Sigmoid colon (tissue), 6 donors: ENCODE measurements at regions not wholly inside any gene's neighbourhood (a gene's known extent, or its start where the extent isn't known, plus 50 kb on each side); places are given as distances from the start of the nearest gene placed in this dataset.
"Not testable (repeated sequence)": the region's sequence is repeated elsewhere in the genome, so short reads cannot be mapped to it uniquely, and the experiment has no call there.

Source experiments
- DNase-seq: peaks from one replicate; pipeline ENCODE4 v3.0.0-alpha.2; 2019
- H3K27ac ChIP-seq, 4 donors: fragments of 200-600 bp; sonication (generic); one replicate each; pipeline ENCODE4 v1.5.1; 2016 to 2019; ENCODE audit warnings: mild to moderate bottlenecking in 1 of 4
- H3K27me3 ChIP-seq, 3 donors: fragments of 200-600 bp; sonication (generic); one replicate each; pipeline ENCODE4 v1.5.1; 2019; ENCODE audit warnings: mild to moderate bottlenecking in 1 of 3
- H3K36me3 ChIP-seq, 4 donors: fragments of 200-600 bp; sonication (generic); one replicate each; pipeline ENCODE4 v1.5.1; 2016 to 2019
- H3K4me1 ChIP-seq, 4 donors: fragments of 200-600 bp; sonication (generic); one replicate each; pipeline ENCODE4 v1.5.1; 2017 to 2019
- H3K4me3 ChIP-seq, 4 donors: fragments of 200-600 bp; sonication (generic); one replicate each; pipeline ENCODE4 v1.5.1; 2017 to 2019; ENCODE audit warnings: mild to moderate bottlenecking in 2 of 4, moderate library complexity in 1 of 4
- H3K9me3 ChIP-seq, 4 donors: fragments of 200-600 bp in 3 of 4; sonication (generic) in 3 of 4; one replicate each; pipeline versions ENCODE4 v1.5.1 to v1.6.1; 2013 to 2019
- CTCF ChIP-seq, 4 experiments: fragments of 450-650 bp in 3 of 4; fragments of 200-600 bp in 1 of 4; IDR thresholded peaks; one replicate each; pipeline ENCODE4 v1.5.1; 2016 to 2019; ENCODE audit warnings: antibody characterized with exemption in 4 of 4, mild to moderate bottlenecking in 3 of 4, moderate library complexity in 2 of 4
- EP300 ChIP-seq, 4 donors: sonication (generic); formaldehyde crosslinking; IDR thresholded peaks; one replicate each; pipeline ENCODE4 v1.6.1; 2017; ENCODE audit warnings: antibody characterized with exemption in 4 of 4
- POLR2A ChIP-seq, 2 donors: fragments of 450-650 bp; IDR thresholded peaks; one replicate each; pipeline ENCODE4 v1.6.1; 2016; ENCODE audit warnings: antibody characterized with exemption in 2 of 2, mild to moderate bottlenecking in 2 of 2, moderate library complexity in 2 of 2
- POLR2AphosphoS5 ChIP-seq, 4 donors: sonication (generic); formaldehyde crosslinking; IDR thresholded peaks; one replicate each; pipeline ENCODE4 v1.6.1; 2017; ENCODE audit warnings: antibody characterized with exemption in 4 of 4
- WGBS, 2 donors: extraction: QIAGEN DNeasy Blood & Tissue Kit; methylation state at CpG; one replicate each; pipeline ENCODE4 v1.1.7; 2013; 5-methylcytosine and 5-hydroxymethylcytosine counted together
- intact Hi-C: fragments of 100-400 bp; cut with DNase I; formaldehyde crosslinking; loops from one replicate; pipeline ENCODE4 v1.15.1; 2023
- donor health status: healthy with polysubstance abuse.
- donor health status: healthy.

GRCh38 chr1:172838680-172839313 is 179.9 kb downstream of the FASLG start:
- Histone ChIP-seq H3K36me3 (no peaks in the 10 kb centered on the region), H3K4me3 (no peak overlapping the region), H3K4me1 (no peaks in the 10 kb centered on the region), H3K9me3 (no peaks in the 10 kb centered on the region), H3K27me3 (no peaks in the 10 kb centered on the region), H3K27ac (no peak overlapping the region)
- WGBS, 2 donors, result 78 to 84% methylated on average over 4 of the region's 4 CpGs
- no peak for DNase-seq
- TF ChIP-seq CTCF (IDR thresholded peaks at IDR 0.05) (no peak), POLR2AphosphoS5 (IDR thresholded peaks at IDR 0.05) (no peak), EP300 (IDR thresholded peaks at IDR 0.05) (no peak), POLR2A (IDR thresholded peaks at IDR 0.05) (no peak)
- intact Hi-C loops, result no loop called here

GRCh38 chr1:172839639-172840038 is 180.7 kb downstream of the FASLG start:
- H3K4me3 ChIP-seq, H3K9me3 ChIP-seq, DNase-seq, intact Hi-C loops, H3K36me3 ChIP-seq, H3K27me3 ChIP-seq, H3K27ac ChIP-seq, H3K4me1 ChIP-seq: not testable (repeated sequence)
- WGBS, 2 donors, result 95 to 96% methylated on average over 8 of the region's 8 CpGs

- intact Hi-C loops, result no loop called here
- no peaks in the 10 kb centered on the region for H3K9me3 ChIP-seq
- H3K27me3 ChIP-seq, result no peaks in the 10 kb centered on the region
- DNase-seq, result no peak
- H3K27ac ChIP-seq, result no peak overlapping the region
- no peaks in the 10 kb centered on the region for H3K36me3 ChIP-seq
- H3K4me1 ChIP-seq, result peaks cover 0 to 3% (median 0%) of the 10 kb centered on the region in 4 donors
- H3K4me3 ChIP-seq, result no peak overlapping the region
- 40 to 49% methylated on average over 2 of the region's 2 CpGs for WGBS, 2 donors
- no peak for TF ChIP-seq CTCF (IDR thresholded peaks at IDR 0.05)
- TF ChIP-seq POLR2A (IDR thresholded peaks at IDR 0.05), result no peak
- no peak for TF ChIP-seq POLR2AphosphoS5 (IDR thresholded peaks at IDR 0.05)
- no peak for TF ChIP-seq EP300 (IDR thresholded peaks at IDR 0.05)
These were observed 184.5 kb downstream of the FASLG start for GRCh38 chr1:172843444-172843843.

- intact Hi-C loops, result no loop called here
- 58 to 76% methylated on average over 2 of the region's 2 CpGs for WGBS, 2 donors
- DNase-seq, result no peak
- TF ChIP-seq CTCF (IDR thresholded peaks at IDR 0.05), result no peak
- no peak for TF ChIP-seq EP300 (IDR thresholded peaks at IDR 0.05)
- TF ChIP-seq POLR2AphosphoS5 (IDR thresholded peaks at IDR 0.05), result no peak
- Histone ChIP-seq H3K4me3 (no peak overlapping the region), H3K27me3 (no peaks in the 10 kb centered on the region), H3K36me3 (no peaks in the 10 kb centered on the region), H3K4me1 (peaks cover 0 to 3% (median 0%) of the 10 kb centered on the region in 4 donors), H3K9me3 (no peaks in the 10 kb centered on the region), H3K27ac (no peak overlapping the region)
These were observed 186.5 kb downstream of the FASLG start for GRCh38 chr1:172845371-172845770.

- WGBS, 2 donors, result 85 to 89% methylated on average over 2 of the region's 2 CpGs
- no peak overlapping the region for H3K27ac ChIP-seq
These were observed 187.0 kb downstream of the FASLG start for GRCh38 chr1:172845865-172846264.

GRCh38 chr1:172847814-172848213 is 188.9 kb downstream of the FASLG start:
- H3K9me3 ChIP-seq, H3K27me3 ChIP-seq, H3K27ac ChIP-seq, intact Hi-C loops, H3K36me3 ChIP-seq, DNase-seq, H3K4me3 ChIP-seq, H3K4me1 ChIP-seq: not testable (repeated sequence)

More at GRCh38 chr1:172845865-172846264, 187.0 kb downstream of the FASLG start:
- intact Hi-C loops, result no loop called here
- Histone ChIP-seq H3K27me3 (no peaks in the 10 kb centered on the region), H3K4me1 (peaks cover 0 to 3% (median 0%) of the 10 kb centered on the region in 4 donors), H3K36me3 (no peaks in the 10 kb centered on the region), H3K9me3 (no peaks in the 10 kb centered on the region), H3K4me3 (no peak overlapping the region)
- DNase-seq, result no peak
- no peak for TF ChIP-seq EP300 (IDR thresholded peaks at IDR 0.05)
- no peak for TF ChIP-seq CTCF (IDR thresholded peaks at IDR 0.05)
- no peak for TF ChIP-seq POLR2A (IDR thresholded peaks at IDR 0.05)
- no peak for TF ChIP-seq POLR2AphosphoS5 (IDR thresholded peaks at IDR 0.05)
